HEK293 (cell line): ENCODE measurements at regions not wholly inside any gene's neighbourhood (a gene's known extent, or its start where the extent isn't known, plus 50 kb on each side); places are given as distances from the start of the nearest gene placed in this dataset.

Experiments used
- CTCF ChIA-PET: fragments of 350-600 bp; formaldehyde crosslinking; extraction: SDS; loops from one replicate; lab custom pipeline; 2021; ENCODE audit warnings: antibody characterized with exemption; lab: Yijun Ruan, JAX
- POLR2A ChIA-PET: fragments of 300-600 bp; formaldehyde crosslinking; extraction: SDS; loops from one replicate; lab custom pipeline; 2020; ENCODE audit warnings: antibody characterized with exemption, inconsistent platforms; lab: Yijun Ruan, JAX
- H3K27ac ChIP-seq: fragments of 200-500 bp; sonication (Bioruptor generic); 2 replicates; pipeline ENCODE4 v1.5.1; 2014; ENCODE audit warnings: low read depth, low read length, control low read depth, inconsistent platforms; ENCODE audit errors: extremely low read depth
- H3K36me3 ChIP-seq, 2 experiments: fragments of 200-500 bp in 1 of 2; sonication (Bioruptor generic) in 1 of 2; 1 replicate in 1 of 2; 2 replicates in 1 of 2; pipeline ENCODE4 v1.5.1; 2014 to 2017; ENCODE audit warnings: inconsistent platforms in 2 of 2, low read length in 2 of 2; ENCODE audit not compliant: control insufficient read depth in 2 of 2, insufficient read depth in 1 of 2
- H3K4me1 ChIP-seq: fragments of 200-500 bp; sonication (Bioruptor generic); 2 replicates; pipeline ENCODE4 v1.5.1; 2014; ENCODE audit warnings: mild to moderate bottlenecking, low read length, inconsistent platforms; ENCODE audit not compliant: control insufficient read depth, insufficient read depth
- H3K4me3 ChIP-seq: 2 replicates; pipeline ENCODE4 v1.5.1; 2011; ENCODE audit warnings: low read depth, mild to moderate bottlenecking, control low read depth, low read length, moderate library complexity
- H3K9me3 ChIP-seq: fragments of 200-500 bp; sonication (Bioruptor generic); 2 replicates; pipeline ENCODE4 v1.5.1; 2014; ENCODE audit warnings: low read depth, low read length, inconsistent platforms; ENCODE audit not compliant: control insufficient read depth, insufficient read depth
- BCL11A ChIP-seq: fragments of 450-650 bp; formaldehyde crosslinking; IDR thresholded peaks from 2 replicates; pipeline ENCODE4 v1.5.1; 2016; ENCODE audit warnings: low read depth, missing biosample characterization, missing genetic modification characterization
- GLI2 ChIP-seq: fragments of 450-650 bp; formaldehyde crosslinking; IDR thresholded peaks from 2 replicates; pipeline ENCODE4; 2017; ENCODE audit warnings: missing biosample characterization, missing genetic modification characterization, low read depth, borderline replicate concordance
- HOXD13 ChIP-seq: sonication (generic); formaldehyde crosslinking; IDR thresholded peaks from 2 replicates; pipeline ENCODE4 v1.8.0; 2022; ENCODE audit warnings: missing genetic modification reagents, borderline replicate concordance
- OSR2 ChIP-seq: fragments of 450-650 bp; formaldehyde crosslinking; IDR thresholded peaks from 2 replicates; pipeline ENCODE4 v1.5.1; 2016; ENCODE audit warnings: missing biosample characterization, missing genetic modification characterization
- PBX3 ChIP-seq: sonication (generic); formaldehyde crosslinking; IDR thresholded peaks from 2 replicates; pipeline ENCODE4 v1.8.1; 2022; ENCODE audit warnings: mild to moderate bottlenecking, moderate library complexity, missing genetic modification reagents
- SCRT2 ChIP-seq: fragments of 450-650 bp; formaldehyde crosslinking; IDR thresholded peaks from 2 replicates; pipeline ENCODE4 v1.5.1; 2016; ENCODE audit warnings: missing biosample characterization, missing genetic modification characterization
- TRIM28 ChIP-seq: IDR thresholded peaks from 2 replicates; pipeline ENCODE4 v1.6.1; 2011; ENCODE audit warnings: low read length, control low read depth, borderline replicate concordance
- ZBTB44 ChIP-seq: fragments of 450-650 bp; IDR thresholded peaks from 2 replicates; pipeline ENCODE4 v1.5.1; 2018; ENCODE audit warnings: missing biosample characterization, mild to moderate bottlenecking, missing genetic modification characterization
- ZBTB48 ChIP-seq: fragments of 450-650 bp; formaldehyde crosslinking; IDR thresholded peaks from 2 replicates; pipeline ENCODE4 v1.5.1; 2016; ENCODE audit warnings: missing biosample characterization, missing genetic modification characterization
- ZEB2 ChIP-seq: fragments of 450-650 bp; formaldehyde crosslinking; IDR thresholded peaks from 2 replicates; pipeline ENCODE4 v1.5.1; 2016; ENCODE audit warnings: missing biosample characterization, missing genetic modification characterization
- ZFP69B ChIP-seq: fragments of 450-650 bp; formaldehyde crosslinking; IDR thresholded peaks from 2 replicates; pipeline ENCODE4 v1.5.1; 2016; ENCODE audit warnings: missing biosample characterization, missing genetic modification characterization
- ZIC2 ChIP-seq: fragments of 450-650 bp; formaldehyde crosslinking; IDR thresholded peaks from 2 replicates; pipeline ENCODE4 v1.5.1; 2016; ENCODE audit warnings: missing biosample characterization, missing genetic modification characterization
- ZNF114 ChIP-seq: fragments of 450-650 bp; formaldehyde crosslinking; IDR thresholded peaks from 2 replicates; pipeline ENCODE4 v1.5.0; 2017; ENCODE audit warnings: missing biosample characterization, missing genetic modification characterization
- ZNF138 ChIP-seq: fragments of 450-650 bp; formaldehyde crosslinking; IDR thresholded peaks from 2 replicates; pipeline ENCODE4 v1.5.1; 2016; ENCODE audit warnings: missing biosample characterization, missing genetic modification characterization, borderline replicate concordance
- ZNF16 ChIP-seq: fragments of 450-650 bp; formaldehyde crosslinking; IDR thresholded peaks from 2 replicates; pipeline ENCODE4 v1.5.1; 2016; ENCODE audit warnings: low read depth, missing biosample characterization, missing genetic modification characterization
- ZNF311 ChIP-seq: fragments of 450-650 bp; formaldehyde crosslinking; IDR thresholded peaks from 2 replicates; pipeline ENCODE4 v1.5.1; 2017; ENCODE audit warnings: missing biosample characterization, missing genetic modification characterization, borderline replicate concordance
- ZNF341 ChIP-seq: fragments of 450-650 bp; formaldehyde crosslinking; IDR thresholded peaks from 2 replicates; pipeline ENCODE4; 2016; ENCODE audit warnings: low read depth, missing biosample characterization, missing genetic modification characterization
- ZNF398 ChIP-seq: fragments of 450-650 bp; formaldehyde crosslinking; IDR thresholded peaks from 2 replicates; pipeline ENCODE4 v1.5.1; 2017; ENCODE audit warnings: missing biosample characterization, missing genetic modification characterization
- ZNF626 ChIP-seq: fragments of 450-650 bp; sonication (Bioruptor Pico); formaldehyde crosslinking; IDR thresholded peaks from 2 replicates; pipeline ENCODE4 v1.5.1; 2018; ENCODE audit warnings: missing biosample characterization, missing genetic modification characterization, inconsistent platforms
- ZNF660 ChIP-seq: fragments of 450-650 bp; IDR thresholded peaks from 2 replicates; pipeline ENCODE4 v1.5.1; 2018; ENCODE audit warnings: missing biosample characterization, mild to moderate bottlenecking, missing genetic modification characterization
- ZNF768 ChIP-seq: fragments of 450-650 bp; formaldehyde crosslinking; IDR thresholded peaks from 2 replicates; pipeline ENCODE4 v1.5.1; 2018; ENCODE audit warnings: missing biosample characterization, mild to moderate bottlenecking, missing genetic modification characterization
- ZNF777 ChIP-seq: fragments of 450-650 bp; formaldehyde crosslinking; IDR thresholded peaks from 2 replicates; pipeline ENCODE4 v1.5.1; 2017; ENCODE audit warnings: missing biosample characterization, missing genetic modification characterization, borderline replicate concordance
- ZNF837 ChIP-seq: fragments of 450-650 bp; formaldehyde crosslinking; IDR thresholded peaks from 2 replicates; pipeline ENCODE4 v1.5.1; 2016; ENCODE audit warnings: missing biosample characterization, missing genetic modification characterization

- TF ChIP-seq ZBTB44, result no peak
- TF ChIP-seq ZNF138 (tag by site-specific recombination), result no peak
- no peak for TF ChIP-seq TRIM28
- no peak for TF ChIP-seq ZNF837 (tag by site-specific recombination)
- no peak for TF ChIP-seq ZNF341
- no peak for TF ChIP-seq ZNF16 (tag by site-specific recombination)
- TF ChIP-seq ZNF768 (tag by site-specific recombination), result no peak
- no peak for TF ChIP-seq ZNF777
Observed at GRCh38 chr11:42345933-42346332, 886.5 kb upstream of the LRRC4C start (continued).

- Histone ChIP-seq H3K36me3 (no peaks in the 10 kb centered on the region), H3K4me3 (no peak overlapping the region), H3K4me1 (no peaks in the 10 kb centered on the region), H3K9me3 (no peaks in the 10 kb centered on the region), H3K27ac (no peak overlapping the region)
- POLR2A ChIA-PET, result no interaction called here
- CTCF ChIA-PET, result no interaction called here
- TF ChIP-seq ZIC2, result no peak
- no peak for TF ChIP-seq PBX3 (CRISPR knock-in tag)
Observed at GRCh38 chr11:42363701-42364100, 904.2 kb upstream of the LRRC4C start.

- ChIA-PET CTCF (no interaction called here), POLR2A (no interaction called here)
- H3K4me3 ChIP-seq, result no peak overlapping the region
- H3K36me3 ChIP-seq, result no peaks in the 10 kb centered on the region
- no peaks in the 10 kb centered on the region for H3K4me1 ChIP-seq
- no peaks in the 10 kb centered on the region for H3K9me3 ChIP-seq
- no peak overlapping the region for H3K27ac ChIP-seq
- TF ChIP-seq ZNF398, result no peak
- no peak for TF ChIP-seq ZNF341
- TF ChIP-seq OSR2 (tag by site-specific recombination), result no peak
- TF ChIP-seq ZNF311 (tag by site-specific recombination), result no peak
- TF ChIP-seq ZNF626 (tag by site-specific recombination), result no peak
- TF ChIP-seq BCL11A, result no peak
- no peak for TF ChIP-seq ZBTB48
- TF ChIP-seq ZFP69B (tag by site-specific recombination), result no peak
- TF ChIP-seq GLI2, result no peak
- TF ChIP-seq HOXD13 (CRISPR knock-in tag), result no peak
- no peak for TF ChIP-seq ZEB2 (tag by site-specific recombination)
- TF ChIP-seq SCRT2 (tag by site-specific recombination), result no peak
- no peak for TF ChIP-seq ZNF114 (tag by site-specific recombination)
- TF ChIP-seq ZNF660 (tag by site-specific recombination), result no peak
Observed at GRCh38 chr11:42390116-42390515, 921.7 kb upstream of the API5 start.
